ENCODE measurements at regions not wholly inside any gene's neighbourhood (a gene's known extent, or its start where the extent isn't known, plus 50 kb on each side); places are given as distances from the start of the nearest gene placed in this dataset.

GRCh38 chr13:19329365-19329764 is 147.7 kb upstream of the TUBA3C start:
- no peak for TF ChIP-seq CTCF (IDR thresholded peaks at IDR 0.05)
- H3K27ac ChIP-seq: no peak overlapping the region

GRCh38 chr13:19324325-19324724 is 142.7 kb upstream of the TUBA3C start:
- Histone ChIP-seq H3K4me1 (ENCODE audit: control insufficient read depth in 1 of 2, low read depth in 2 of 2) (no peaks in the 10 kb centered on the region), H3K36me3 (no peaks in the 10 kb centered on the region), H3K27ac (no peak overlapping the region), H3K9me3 (no peaks in the 10 kb centered on the region), H3K4me3 (no peak overlapping the region), H3K27me3 (replicated peaks; ENCODE audit: insufficient read depth) (no peaks in the 10 kb centered on the region)
- DNase-seq (ENCODE audit: low spot score) (no peak), ATAC-seq (ENCODE audit: insufficient number of reproducible peaks, low FRiP score, low read depth) (no peak)
- no peak for TF ChIP-seq CTCF (IDR thresholded peaks at IDR 0.05)

More at GRCh38 chr13:19329365-19329764, 147.7 kb upstream of the TUBA3C start:
- ATAC-seq (ENCODE audit: insufficient number of reproducible peaks, low FRiP score, low read depth) (no peak), DNase-seq (ENCODE audit: low spot score) (no peak)
- H3K4me1 ChIP-seq (ENCODE audit: control insufficient read depth in 1 of 2, low read depth in 2 of 2): no peaks in the 10 kb centered on the region
- no peaks in the 10 kb centered on the region for H3K27me3 ChIP-seq (replicated peaks; ENCODE audit: insufficient read depth)
- H3K9me3 ChIP-seq: no peaks in the 10 kb centered on the region
- no peaks in the 10 kb centered on the region for H3K36me3 ChIP-seq
- no peak overlapping the region for H3K4me3 ChIP-seq

GRCh38 chr13:19321222-19321621 is 139.6 kb upstream of the TUBA3C start:
- DNase-seq (ENCODE audit: low spot score) (no peak), ATAC-seq (ENCODE audit: insufficient number of reproducible peaks, low FRiP score, low read depth) (no peak)
- Histone ChIP-seq H3K27ac (no peak overlapping the region), H3K9me3 (no peaks in the 10 kb centered on the region), H3K27me3 (replicated peaks; ENCODE audit: insufficient read depth) (no peaks in the 10 kb centered on the region), H3K4me3 (no peak overlapping the region), H3K4me1 (ENCODE audit: control insufficient read depth in 1 of 2, low read depth in 2 of 2) (no peaks in the 10 kb centered on the region), H3K36me3 (no peaks in the 10 kb centered on the region)
- TF ChIP-seq CTCF (IDR thresholded peaks at IDR 0.05): no peak

GRCh38 chr13:19305434-19305833 is 123.8 kb upstream of the TUBA3C start:
- TF ChIP-seq CTCF (IDR thresholded peaks at IDR 0.05): no peak
- ATAC-seq (ENCODE audit: insufficient number of reproducible peaks, low FRiP score, low read depth): no peak
- Histone ChIP-seq H3K4me1 (ENCODE audit: control insufficient read depth in 1 of 2, low read depth in 2 of 2) (no peaks in the 10 kb centered on the region), H3K4me3 (no peak overlapping the region), H3K36me3 (no peaks in the 10 kb centered on the region), H3K27ac (no peak overlapping the region), H3K27me3 (replicated peaks; ENCODE audit: insufficient read depth) (no peaks in the 10 kb centered on the region), H3K9me3 (no peaks in the 10 kb centered on the region)
- DNase-seq (ENCODE audit: low spot score): no peak

DNA sequence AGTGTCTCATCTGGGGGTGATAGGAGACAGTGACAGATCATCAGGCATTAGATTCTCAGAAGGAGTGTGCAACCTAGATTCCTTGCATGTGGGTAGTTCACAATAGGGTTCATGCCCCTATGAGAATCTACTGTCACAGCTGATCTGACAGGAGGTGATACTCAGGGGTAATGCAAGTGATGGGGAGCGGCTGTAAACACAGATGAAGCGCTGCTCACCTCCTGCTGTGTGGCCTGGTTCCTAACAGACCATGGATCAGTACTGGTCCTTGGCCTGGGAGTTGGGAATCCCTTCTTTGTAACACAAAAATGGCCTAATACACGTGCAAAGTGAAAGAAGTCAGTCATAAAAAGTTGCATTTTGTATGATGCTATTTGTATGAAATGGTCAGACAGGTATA is 107.6 kb upstream of the TUBA3C start:
- H3K4me1 ChIP-seq (ENCODE audit: control insufficient read depth in 1 of 2, low read depth in 2 of 2): no peaks in the 10 kb centered on the region
- no peaks in the 10 kb centered on the region for H3K36me3 ChIP-seq
- H3K27ac ChIP-seq: no peak overlapping the region
- ATAC-seq (ENCODE audit: insufficient number of reproducible peaks, low FRiP score, low read depth) (no peak), DNase-seq (ENCODE audit: low spot score) (no peak)
- no peaks in the 10 kb centered on the region for H3K9me3 ChIP-seq
- H3K27me3 ChIP-seq (replicated peaks; ENCODE audit: insufficient read depth): no peaks in the 10 kb centered on the region
- no peak overlapping the region for H3K4me3 ChIP-seq
- no peak for TF ChIP-seq CTCF (IDR thresholded peaks at IDR 0.05)
